GM13977 (cell line): ENCODE measurements at regions not wholly inside any gene's neighbourhood (a gene's known extent, or its start where the extent isn't known, plus 50 kb on each side); places are given as distances from the start of the nearest gene placed in this dataset.

ENCODE experiments used
- DNase-seq: peaks from one replicate; pipeline ENCODE4 v3.0.0; 2012; ENCODE audit warnings: low spot score
- CTCF ChIP-seq: IDR thresholded peaks from 2 replicates; pipeline ENCODE4 v1.5.1; 2012; ENCODE audit warnings: mild to moderate bottlenecking, control low read depth; ENCODE audit not compliant: insufficient read depth; ENCODE audit errors: extremely low read depth, missing control alignments
- in situ Hi-C: fragments of 300-500 bp; cut with MboI; formaldehyde crosslinking; loops from one replicate; pipeline ENCODE4 v1.12.0; 2022; ENCODE audit warnings: low sequenced_read_pairs, low pct_unique_long_range_greater_than_20kb, mixed read lengths, inconsistent platforms; ENCODE audit not compliant: unreplicated experiment

GRCh38 chr6:19906171-19906570 lies 69.0 kb downstream of the ID4 start:
- in situ Hi-C loops = no loop called here
- DNase-seq = no peak
- no peak for TF ChIP-seq CTCF

GRCh38 chr6:19911223-19911622 lies 74.1 kb downstream of the ID4 start:
- TF ChIP-seq CTCF = no peak
- in situ Hi-C loops = no loop called here
- DNase-seq = no peak

- in situ Hi-C loops = no loop called here
- DNase-seq = no peak
- no peak for TF ChIP-seq CTCF
Measured at GRCh38 chr6:19918436-19918835, 81.3 kb downstream of the ID4 start.

- no peak for TF ChIP-seq CTCF
Measured at GRCh38 chr6:19921786-19922185, 84.6 kb downstream of the ID4 start.

GRCh38 chr6:19925533-19925932 lies 88.4 kb downstream of the ID4 start:
- no peak for DNase-seq
- no peak for TF ChIP-seq CTCF
- in situ Hi-C loops = no loop called here

More at GRCh38 chr6:19921786-19922185, 84.6 kb downstream of the ID4 start:
- in situ Hi-C loops = no loop called here
- DNase-seq = no peak

GRCh38 chr6:19928461-19928860 lies 91.3 kb downstream of the ID4 start:
- no peak for TF ChIP-seq CTCF
- no peak for DNase-seq
- in situ Hi-C loops = no loop called here

- TF ChIP-seq CTCF = no peak
- in situ Hi-C loops = no loop called here
- no peak for DNase-seq
Measured at GRCh38 chr6:19929312-19929711, 92.1 kb downstream of the ID4 start.
